ENCODE measurements at regions not wholly inside any gene's neighbourhood (a gene's known extent, or its start where the extent isn't known, plus 50 kb on each side); places are given as distances from the start of the nearest gene placed in this dataset.
"Not testable (repeated sequence)": the region's sequence is repeated elsewhere in the genome, so short reads cannot be mapped to it uniquely, and the experiment has no call there.

- DNase-seq, result no peak
Observed at GRCh38 chr2:146429366-146429765, 1415.5 kb upstream of the ACVR2A start.

DNA sequence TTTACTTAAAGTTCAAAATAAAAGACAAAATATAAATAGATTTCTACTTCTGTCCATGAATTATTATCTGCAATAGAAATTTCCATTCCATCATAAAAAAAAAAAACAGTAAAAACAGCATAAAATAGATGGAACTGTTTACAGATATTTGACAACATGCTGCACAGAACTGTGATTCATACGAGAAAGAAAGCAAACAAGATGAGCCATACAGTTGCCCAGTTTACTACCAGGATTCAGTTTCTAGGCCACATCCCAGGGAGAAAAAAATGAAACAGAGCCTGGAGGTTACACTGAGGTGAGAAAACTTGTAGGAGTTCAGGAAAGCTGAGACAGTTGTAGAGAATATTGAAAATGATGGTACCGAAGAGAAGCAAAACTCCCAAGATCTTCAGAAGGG, 1426.9 kb upstream of the ACVR2A start:
- DNase-seq, result no peak

- DNase-seq, result no peak
Observed at GRCh38 chr2:146415291-146415690, 1429.5 kb upstream of the ACVR2A start.

- DNase-seq, result no peak
Observed at GRCh38 chr2:146414456-146414855, 1430.4 kb upstream of the ACVR2A start.

DNA sequence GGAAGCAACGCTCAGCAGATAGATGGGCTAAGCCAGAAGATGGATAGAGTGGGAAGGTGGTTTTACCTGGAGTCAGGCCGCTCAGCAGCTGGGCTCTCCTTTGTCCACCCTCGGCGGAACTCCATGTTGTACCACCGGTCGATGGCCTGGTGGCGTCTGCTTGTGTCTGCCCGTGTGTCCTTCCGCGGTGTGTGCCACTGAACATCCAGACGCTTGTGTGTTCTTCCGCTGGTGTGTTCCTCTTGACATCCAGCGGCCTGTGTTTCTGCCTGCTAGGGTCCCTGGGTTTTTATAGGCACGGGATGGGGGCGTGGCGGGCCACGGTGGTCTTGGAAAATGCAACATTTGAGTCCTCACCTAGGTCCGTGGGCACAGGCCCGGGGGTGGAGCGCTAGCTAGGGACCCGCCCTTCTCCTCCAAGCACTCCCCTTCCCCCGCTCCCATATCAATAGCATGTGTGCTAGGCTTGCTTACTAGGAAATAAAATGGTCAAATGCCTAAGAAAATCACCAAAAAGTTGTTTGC, 1431.7 kb upstream of the ACVR2A start:
- DNase-seq, result no peak

DNA sequence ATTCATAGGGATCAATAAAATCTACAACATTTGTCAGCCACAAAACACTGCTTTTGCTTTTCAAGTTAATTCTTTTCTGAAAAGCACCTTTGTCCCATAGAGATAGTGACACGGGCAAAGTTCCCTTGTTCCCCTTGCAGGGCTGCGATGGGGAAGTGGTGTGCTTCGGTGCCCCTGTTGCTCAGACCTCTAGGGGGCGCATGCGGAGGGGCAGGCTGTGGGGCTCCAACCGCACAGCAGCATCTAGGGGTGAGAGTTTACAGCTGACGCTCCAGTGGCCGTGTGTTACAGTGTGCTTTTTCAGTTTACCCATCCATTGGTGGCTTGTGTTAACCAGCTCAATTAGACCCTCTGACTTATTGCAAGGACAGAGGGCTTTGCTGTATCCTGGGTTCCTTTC, 1432.2 kb upstream of the ACVR2A start:
- DNase-seq, result peak; percentile 67

DNA sequence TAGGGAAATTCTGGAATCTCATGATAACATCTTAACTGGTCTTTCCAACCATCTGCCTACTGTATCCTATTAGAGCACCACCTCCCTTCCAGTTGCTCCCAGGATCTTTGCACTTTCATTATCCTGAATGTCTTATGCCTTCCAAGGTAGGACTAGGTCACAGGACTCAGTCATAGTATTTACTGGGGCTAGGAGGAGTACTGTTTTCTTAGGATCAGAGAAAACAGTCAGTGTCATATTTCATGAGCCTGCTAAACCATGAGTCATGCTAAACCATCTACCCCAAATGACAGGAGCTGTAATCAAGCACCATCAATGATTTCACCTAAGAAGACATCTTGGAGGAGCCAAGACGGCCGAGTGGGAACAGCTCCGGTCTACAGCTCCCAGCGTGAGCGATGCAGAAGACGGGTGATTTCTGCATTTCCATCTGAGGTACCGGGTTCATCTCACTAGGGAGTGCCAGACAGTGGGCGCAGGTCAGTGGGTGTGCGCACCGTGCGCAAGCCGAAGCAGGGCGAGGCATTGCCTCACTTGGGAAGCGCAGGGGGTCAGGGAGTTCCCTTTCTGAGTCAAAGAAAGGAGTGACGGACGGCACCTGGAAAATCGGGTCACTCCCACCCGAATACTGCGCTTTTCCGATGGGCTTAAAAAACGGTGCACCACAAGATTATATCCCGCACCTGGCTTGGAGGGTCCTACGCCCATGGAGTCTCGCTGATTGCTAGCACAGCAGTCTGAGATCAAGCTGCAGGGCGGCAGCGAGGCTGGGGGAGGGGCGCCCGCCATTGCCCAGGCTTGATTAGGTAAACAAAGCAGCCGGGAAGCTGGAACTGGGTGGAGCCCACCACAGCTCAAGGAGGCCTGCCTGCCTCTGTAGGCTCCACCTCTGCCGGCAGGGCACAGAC, 1439.2 kb upstream of the ACVR2A start:
- DNase-seq, result not testable (repeated sequence)

DNA sequence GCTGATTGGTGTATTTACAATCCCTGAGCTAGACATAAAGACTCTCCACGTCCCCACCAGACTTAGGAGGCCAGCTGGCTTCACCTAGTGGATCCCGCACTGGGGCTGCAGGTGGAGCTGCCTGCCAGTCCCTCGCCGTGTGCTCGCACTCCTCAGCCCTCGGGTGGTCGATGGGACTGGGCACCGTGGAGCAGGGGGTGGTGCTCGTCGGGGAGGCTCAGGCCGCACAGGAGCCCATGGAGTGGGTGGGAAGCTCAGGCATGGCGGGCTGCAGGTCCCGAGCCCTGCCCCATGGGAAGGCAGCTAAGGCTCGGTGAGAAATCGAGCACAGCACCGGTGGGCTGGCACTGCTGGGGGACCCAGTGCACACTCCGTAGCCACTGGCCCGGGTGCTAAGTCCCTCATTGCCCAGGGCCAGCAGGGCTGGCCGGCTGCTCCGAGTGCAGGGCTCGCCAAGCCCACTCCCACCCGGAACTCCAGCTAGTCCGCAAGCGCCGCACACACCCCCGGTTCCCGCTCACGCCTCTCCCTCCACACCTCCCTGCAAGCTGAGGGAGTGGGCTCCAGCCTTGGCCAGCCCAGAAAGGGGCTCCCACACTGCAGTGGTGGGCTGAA, 1441.2 kb upstream of the ACVR2A start:
- not testable (repeated sequence) for DNase-seq

GRCh38 chr2:146392631-146393030, 1452.2 kb upstream of the ACVR2A start:
- peak; percentile 11 for DNase-seq

GRCh38 chr2:146392186-146392585, 1452.6 kb upstream of the ACVR2A start:
- DNase-seq, result no peak

DNA sequence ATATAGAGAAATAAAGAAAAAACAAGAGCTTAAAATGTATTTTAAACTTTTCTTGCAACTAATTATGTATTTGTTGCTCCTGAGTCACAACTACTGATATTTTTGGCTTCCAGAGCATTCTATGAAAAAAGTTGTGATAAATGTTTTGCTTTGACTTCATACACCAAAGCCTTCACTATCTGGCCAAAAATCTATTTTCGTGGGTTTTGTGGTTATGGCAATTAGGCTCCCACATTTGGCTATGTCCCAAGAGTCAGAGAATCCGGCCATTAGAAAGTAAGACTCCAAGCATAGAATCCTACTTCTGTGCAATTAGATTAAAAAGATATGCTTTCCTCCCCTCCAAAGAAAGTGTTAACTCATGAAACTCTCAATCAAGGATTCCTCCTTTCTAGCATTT, 1456.1 kb upstream of the ACVR2A start:
- DNase-seq, result peak; percentile 77

DNA sequence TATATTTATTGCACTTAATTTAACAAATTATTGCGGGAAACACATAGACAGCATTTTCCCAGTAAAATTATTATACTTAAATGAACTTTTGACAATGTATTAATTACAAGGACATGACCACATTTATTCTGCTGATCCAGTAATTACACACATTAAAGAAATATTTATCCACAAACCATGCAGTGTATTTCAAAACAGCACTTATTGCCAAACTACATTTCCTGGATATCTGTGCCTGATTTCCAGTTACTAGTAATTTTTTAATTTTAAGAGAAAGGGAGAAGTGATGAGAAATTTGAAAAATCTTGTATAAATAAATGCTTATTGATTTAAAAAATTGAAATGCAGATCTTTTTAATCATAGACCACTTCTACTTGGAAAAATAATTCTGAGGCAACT, 1458.7 kb upstream of the ACVR2A start:
- DNase-seq, result no peak

DNA sequence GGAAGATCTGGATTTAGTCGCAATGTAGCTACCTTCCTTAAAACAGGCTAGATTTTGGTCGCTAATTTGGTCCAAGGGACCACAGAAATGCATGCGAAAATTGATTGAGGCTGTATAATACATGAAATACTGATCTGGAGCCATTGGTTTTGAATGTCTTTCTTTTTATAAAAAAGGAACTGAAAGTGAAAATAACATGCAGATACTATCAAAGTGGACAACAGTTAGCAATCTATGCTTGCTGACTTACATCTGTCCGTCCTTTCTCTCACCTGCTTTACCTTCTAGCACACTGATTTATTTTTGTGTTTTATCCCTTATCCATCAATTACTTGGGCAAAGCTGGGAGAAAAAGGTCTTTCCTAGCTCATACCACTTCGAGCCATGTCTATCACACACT, 1459.8 kb upstream of the ACVR2A start:
- peak; percentile 13 for DNase-seq

DNA sequence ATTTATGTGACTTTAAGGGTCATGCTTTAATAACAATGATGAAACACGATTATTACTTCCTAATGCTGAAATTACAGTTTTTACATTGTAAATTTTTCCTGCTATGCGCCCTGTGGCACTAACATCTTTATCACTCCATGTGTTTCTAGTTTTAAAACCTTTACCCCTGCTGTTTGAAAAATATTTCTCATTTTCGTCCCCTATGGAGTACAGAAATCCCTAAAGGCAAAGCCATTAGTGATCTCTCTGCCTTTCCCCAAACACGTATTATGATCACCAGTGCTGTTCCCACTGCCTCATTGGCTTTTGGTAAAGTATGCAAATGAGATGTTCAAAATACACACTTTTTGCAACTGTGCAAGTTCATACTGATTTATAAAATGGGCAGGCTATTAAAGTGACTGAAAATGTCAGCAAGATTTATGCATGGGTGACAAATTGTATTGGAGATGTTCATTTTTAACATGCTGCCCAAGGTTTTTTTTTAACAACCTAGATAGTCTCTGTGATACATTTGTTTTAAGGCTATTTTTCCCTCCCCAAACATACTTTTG, 1468.2 kb upstream of the ACVR2A start:
- DNase-seq, result no peak

DNA sequence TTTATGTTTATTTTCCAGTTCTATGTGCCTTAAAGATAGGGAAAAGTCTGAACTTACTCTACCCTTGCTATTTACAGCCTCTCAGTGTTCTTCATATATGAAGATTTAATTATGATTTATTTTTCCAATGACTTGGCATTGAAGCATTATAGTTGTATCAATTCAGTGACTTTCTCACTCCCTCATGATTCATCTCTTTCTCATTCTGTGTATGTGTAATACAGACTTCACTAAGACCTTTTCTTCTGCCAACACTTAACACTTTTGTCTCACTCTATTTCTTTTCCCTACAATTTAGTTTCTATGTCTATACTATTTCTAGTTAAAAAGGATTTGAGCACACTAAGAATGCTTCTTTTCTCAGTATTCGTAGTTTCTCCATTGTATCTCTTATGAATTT, 1470.3 kb upstream of the ACVR2A start:
- DNase-seq, result no peak

DNA sequence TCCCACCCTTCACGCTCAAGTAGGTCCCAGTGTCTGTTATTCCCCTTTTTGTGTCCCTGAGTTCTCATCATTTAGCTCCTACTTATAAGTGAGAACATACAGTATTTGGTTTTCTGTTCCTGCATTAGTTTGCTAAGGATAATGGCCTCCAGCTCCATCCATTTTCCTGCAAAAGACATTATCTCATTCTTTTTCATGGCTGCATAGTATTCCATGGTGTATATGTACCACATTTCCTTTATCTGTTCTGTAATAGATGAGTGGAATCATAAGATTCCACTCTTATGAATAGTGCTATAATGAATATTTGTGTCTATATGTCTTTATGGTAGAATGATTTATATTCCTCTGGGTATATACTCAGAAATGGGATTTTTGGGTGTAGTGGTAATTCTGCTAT, 1473.5 kb upstream of the ACVR2A start:
- DNase-seq, result not testable (repeated sequence)

- DNase-seq, result no peak
Observed at GRCh38 chr2:146370826-146371225, 1474.0 kb upstream of the ACVR2A start.

DNA sequence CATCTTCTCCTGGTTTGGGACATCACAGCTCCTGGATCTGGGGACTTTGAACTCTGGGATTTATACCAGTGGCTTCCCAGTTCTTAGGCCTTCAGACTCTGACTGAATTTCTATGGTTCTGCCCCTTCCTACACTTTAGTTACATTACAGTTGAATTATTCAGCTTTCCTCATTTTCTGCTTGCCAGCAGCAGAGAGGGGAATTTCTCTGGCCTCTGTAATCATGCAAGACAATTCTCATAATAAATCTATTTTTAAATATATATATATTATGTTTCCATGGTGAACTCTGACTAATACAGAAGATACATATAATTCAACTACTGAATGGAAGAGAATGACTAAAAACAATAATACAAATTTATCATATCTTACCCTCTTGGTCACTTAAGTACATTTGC, 1478.6 kb upstream of the ACVR2A start:
- no peak for DNase-seq

DNA sequence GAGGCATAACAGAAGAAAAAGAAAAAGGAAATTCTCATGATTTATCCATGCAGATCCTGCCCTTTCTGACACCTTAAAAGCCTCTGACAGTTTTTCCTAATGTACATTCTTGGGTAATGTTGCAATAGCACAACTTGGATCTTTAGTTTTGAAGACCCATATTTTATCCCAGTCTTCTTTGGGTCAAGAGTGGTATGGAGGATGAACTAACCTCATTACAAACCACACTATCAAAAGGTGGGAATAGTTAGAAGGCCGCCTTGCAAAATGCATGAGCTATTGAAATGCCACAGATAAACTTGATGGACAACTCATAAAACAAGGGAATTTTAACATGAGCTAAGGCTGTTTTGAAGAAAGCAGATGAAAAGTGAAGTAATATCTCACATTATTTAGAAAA, 1479.8 kb upstream of the ACVR2A start:
- DNase-seq, result no peak

DNA sequence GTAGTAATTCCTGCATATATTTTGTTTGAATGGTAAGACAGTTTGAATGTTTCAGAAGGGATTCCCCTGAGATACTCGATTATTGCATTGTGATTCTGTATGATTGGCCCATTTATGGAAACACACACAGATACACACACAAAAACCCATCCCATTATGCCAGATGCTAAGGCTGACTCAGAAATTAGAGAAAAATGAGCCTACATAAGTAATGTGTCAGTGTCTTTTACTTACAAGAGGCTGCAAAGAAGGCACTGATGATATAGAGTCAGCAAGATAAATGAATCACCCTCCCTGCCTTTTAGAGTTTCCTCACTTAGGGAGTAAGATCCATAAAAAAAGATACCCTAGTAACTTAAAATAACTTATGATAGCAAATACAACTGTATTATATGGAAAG, 1481.1 kb upstream of the ACVR2A start:
- DNase-seq, result no peak

- no peak for DNase-seq
Observed at GRCh38 chr2:146351689-146352088, 1493.1 kb upstream of the ACVR2A start.

DNA sequence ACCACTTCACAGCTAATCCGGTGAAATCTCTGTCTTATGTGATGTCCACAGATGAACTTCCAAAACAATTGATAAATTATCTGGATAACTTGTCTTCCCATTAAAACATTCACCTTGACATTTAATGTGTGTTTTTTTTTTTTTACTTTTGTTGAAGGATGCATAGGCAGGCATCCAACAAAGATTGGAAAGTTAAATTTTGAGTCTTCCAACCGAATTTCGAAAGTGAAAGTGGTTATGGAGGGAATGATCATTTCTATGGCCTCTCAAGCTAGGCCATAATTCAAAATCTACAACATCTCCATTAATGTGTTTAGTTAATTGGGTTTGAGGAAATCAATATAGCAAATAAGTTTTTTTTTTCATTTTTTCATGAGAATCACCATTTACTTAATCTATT, 1495.5 kb upstream of the ACVR2A start:
- peak; percentile 66 for DNase-seq

GRCh38 chr2:146324951-146325350, 1519.9 kb upstream of the ACVR2A start:
- no peak for DNase-seq

DNA sequence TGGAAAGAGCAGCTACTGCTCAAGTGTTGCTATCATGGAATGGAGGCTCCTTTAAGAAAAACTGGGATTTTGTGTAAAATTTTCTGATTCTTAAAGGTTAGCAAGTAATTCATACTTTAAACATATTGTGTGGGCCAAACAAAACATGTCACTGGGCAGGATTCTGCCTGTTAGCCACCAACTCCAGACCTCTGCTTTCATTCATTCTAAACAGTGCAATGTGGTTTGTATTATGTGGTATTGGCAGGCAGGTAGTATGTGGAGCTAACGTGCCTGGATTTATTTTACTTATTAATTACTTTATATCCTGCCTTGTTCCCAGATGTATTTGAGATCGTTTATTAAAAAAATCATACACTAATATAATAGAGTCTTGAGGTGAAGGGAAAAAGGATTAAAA, 1521.3 kb upstream of the ACVR2A start:
- DNase-seq, result no peak

Measured in OCI-M1 (cell line).